ENCODE measurements at regions not wholly inside any gene's neighbourhood (a gene's known extent, or its start where the extent isn't known, plus 50 kb on each side); places are given as distances from the start of the nearest gene placed in this dataset.
"Not testable (repeated sequence)": the region's sequence is repeated elsewhere in the genome, so short reads cannot be mapped to it uniquely, and the experiment has no call there.

GRCh38 chr1:146781235-146781634 lies 156.9 kb upstream of the NBPF12 start:
- TF ChIP-seq CTCF, POLR2A (IDR thresholded peaks at IDR 0.05): not testable (repeated sequence)
